ENCODE measurements at regions not wholly inside any gene's neighbourhood (a gene's known extent, or its start where the extent isn't known, plus 50 kb on each side); places are given as distances from the start of the nearest gene placed in this dataset.

- TF ChIP-seq EZH2 (IDR thresholded peaks at IDR 0.05): no peak
- TF ChIP-seq POLR2AphosphoS5 (IDR thresholded peaks at IDR 0.05; ENCODE audit: borderline replicate concordance, low read depth, low read length): no peak
Observed at GRCh38 chr18:24853076-24853475, 392.6 kb downstream of the HRH4 start.
